B cell (primary cell): ENCODE measurements at regions not wholly inside any gene's neighbourhood (a gene's known extent, or its start where the extent isn't known, plus 50 kb on each side); places are given as distances from the start of the nearest gene placed in this dataset.

Source experiments
- EZH2 ChIP-seq: IDR thresholded peaks from 2 replicates; pipeline ENCODE4 v1.6.1; 2012; ENCODE audit warnings: borderline replicate concordance, low read depth, mild to moderate bottlenecking, moderate library complexity, low read length; ENCODE audit not compliant: insufficient read depth, poor library complexity, severe bottlenecking
- TF ChIP-seq, protein P1 (sequence below): fragments of 200-600 bp; IDR thresholded peaks from one replicate; pipeline ENCODE4 v1.8.0; 2022; ENCODE audit warnings: antibody characterized with exemption, mild to moderate bottlenecking

DNA sequence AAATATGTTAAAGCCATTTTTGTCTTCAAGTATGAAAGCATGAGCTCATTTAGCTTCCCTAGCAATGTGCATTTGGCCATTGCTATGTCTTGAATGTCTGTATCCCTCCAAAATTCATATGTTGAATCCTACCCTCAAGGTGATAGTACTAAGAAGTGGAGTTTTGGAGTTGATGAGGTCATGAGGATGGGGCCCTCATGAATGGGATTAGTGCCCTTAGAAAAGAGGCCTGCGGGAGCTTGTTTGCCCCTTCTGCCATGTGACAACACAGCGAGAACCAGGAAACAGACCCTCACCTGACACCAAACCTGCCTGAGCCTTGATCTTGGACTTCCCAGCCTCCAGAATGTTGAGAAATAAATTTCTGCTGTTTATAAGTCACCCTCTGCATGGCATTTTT is 61.3 kb upstream of the UCN3 start:
- TF ChIP-seq, protein P1, sequence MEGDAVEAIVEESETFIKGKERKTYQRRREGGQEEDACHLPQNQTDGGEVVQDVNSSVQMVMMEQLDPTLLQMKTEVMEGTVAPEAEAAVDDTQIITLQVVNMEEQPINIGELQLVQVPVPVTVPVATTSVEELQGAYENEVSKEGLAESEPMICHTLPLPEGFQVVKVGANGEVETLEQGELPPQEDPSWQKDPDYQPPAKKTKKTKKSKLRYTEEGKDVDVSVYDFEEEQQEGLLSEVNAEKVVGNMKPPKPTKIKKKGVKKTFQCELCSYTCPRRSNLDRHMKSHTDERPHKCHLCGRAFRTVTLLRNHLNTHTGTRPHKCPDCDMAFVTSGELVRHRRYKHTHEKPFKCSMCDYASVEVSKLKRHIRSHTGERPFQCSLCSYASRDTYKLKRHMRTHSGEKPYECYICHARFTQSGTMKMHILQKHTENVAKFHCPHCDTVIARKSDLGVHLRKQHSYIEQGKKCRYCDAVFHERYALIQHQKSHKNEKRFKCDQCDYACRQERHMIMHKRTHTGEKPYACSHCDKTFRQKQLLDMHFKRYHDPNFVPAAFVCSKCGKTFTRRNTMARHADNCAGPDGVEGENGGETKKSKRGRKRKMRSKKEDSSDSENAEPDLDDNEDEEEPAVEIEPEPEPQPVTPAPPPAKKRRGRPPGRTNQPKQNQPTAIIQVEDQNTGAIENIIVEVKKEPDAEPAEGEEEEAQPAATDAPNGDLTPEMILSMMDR: no peak
- no peak for TF ChIP-seq EZH2
